ENCODE measurements at regions not wholly inside any gene's neighbourhood (a gene's known extent, or its start where the extent isn't known, plus 50 kb on each side); places are given as distances from the start of the nearest gene placed in this dataset.

DNA sequence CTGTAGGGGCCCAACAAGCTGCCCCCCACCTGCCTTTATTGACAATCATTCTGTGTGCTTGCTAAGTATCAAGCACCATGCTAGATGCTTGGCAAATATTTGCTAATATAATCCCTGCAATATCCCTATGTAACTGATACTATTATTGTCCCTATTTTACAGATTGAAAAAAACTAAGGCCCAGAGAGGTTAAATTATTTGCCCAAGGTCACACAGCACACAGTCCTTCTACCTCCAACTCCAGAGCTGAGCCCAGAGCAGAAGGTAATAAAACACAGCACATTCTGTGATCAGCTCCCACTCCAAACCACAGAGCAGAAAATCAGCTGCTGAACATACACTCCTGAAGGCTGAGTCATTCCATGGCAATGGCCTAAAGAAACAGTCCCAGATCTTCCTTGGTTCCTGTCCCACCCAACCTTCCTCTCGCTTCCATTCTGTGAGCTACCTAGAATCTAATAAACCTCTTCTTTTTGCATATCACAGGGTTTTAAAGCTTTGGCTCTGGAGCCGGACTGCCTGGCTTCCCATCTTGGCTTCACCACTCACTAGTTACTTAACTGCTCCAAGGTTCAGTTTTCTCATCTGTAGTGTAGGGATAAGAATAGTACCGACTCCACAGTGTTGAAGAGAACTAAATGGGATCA is 66.7 kb upstream of the ADRA1B start:
- in situ Hi-C loops (cut with MboI; ENCODE audit: low sequenced_read_pairs, unreplicated experiment): no loop called here
- TF ChIP-seq, protein P1, sequence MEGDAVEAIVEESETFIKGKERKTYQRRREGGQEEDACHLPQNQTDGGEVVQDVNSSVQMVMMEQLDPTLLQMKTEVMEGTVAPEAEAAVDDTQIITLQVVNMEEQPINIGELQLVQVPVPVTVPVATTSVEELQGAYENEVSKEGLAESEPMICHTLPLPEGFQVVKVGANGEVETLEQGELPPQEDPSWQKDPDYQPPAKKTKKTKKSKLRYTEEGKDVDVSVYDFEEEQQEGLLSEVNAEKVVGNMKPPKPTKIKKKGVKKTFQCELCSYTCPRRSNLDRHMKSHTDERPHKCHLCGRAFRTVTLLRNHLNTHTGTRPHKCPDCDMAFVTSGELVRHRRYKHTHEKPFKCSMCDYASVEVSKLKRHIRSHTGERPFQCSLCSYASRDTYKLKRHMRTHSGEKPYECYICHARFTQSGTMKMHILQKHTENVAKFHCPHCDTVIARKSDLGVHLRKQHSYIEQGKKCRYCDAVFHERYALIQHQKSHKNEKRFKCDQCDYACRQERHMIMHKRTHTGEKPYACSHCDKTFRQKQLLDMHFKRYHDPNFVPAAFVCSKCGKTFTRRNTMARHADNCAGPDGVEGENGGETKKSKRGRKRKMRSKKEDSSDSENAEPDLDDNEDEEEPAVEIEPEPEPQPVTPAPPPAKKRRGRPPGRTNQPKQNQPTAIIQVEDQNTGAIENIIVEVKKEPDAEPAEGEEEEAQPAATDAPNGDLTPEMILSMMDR (IDR thresholded peaks at IDR 0.05; ENCODE audit: borderline replicate concordance, control extremely low read depth, extremely low read depth, insufficient read depth, missing control alignments): no peak
- no peak for DNase-seq (ENCODE audit: low spot score)

DNA sequence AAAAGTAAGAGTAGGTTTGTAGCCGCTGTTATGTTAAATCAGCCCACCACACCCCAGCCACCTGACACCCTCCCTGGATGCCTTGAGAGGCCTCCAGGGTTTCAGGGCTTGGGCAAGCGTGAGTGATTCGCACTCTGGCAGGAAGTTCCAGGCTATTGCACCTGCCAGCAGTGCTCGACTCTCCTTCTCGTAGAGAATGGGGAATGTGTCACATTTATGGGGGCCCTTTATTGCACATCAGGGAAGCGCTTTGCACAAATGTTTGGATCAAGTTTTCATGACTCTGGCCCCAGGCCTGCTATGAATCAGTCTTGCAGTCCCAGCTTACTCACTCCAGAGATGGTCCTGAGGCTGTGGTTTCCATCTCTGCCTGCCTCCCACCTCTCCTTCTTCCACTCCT is 66.1 kb upstream of the ADRA1B start:
- no peak for DNase-seq (ENCODE audit: low spot score)
- TF ChIP-seq, protein P1 (IDR thresholded peaks at IDR 0.05; ENCODE audit: borderline replicate concordance, control extremely low read depth, extremely low read depth, insufficient read depth, missing control alignments): no peak
- in situ Hi-C loops (cut with MboI; ENCODE audit: low sequenced_read_pairs, unreplicated experiment): no loop called here

DNA sequence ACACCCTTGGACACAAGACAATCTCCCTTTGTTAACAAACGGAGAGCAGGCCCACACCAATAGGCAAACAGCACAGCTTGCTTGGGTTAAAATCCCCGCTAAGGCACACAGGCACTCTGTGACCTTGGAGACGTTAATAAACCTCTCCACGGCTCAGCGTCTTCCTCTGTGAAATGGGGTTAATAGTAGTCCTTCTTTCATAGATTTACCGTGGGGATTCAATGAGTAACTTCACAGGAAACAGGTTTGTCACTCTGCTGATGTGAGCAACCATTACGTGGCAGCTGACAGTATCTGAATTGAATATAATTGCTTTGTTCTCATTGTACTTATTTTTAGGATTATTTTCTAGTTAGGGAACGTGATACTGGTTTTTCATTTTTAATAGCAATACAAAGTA is 65.2 kb upstream of the ADRA1B start:
- DNase-seq (ENCODE audit: low spot score): no peak
- in situ Hi-C loops (cut with MboI; ENCODE audit: low sequenced_read_pairs, unreplicated experiment): no loop called here
- TF ChIP-seq, protein P1 (IDR thresholded peaks at IDR 0.05; ENCODE audit: borderline replicate concordance, control extremely low read depth, extremely low read depth, insufficient read depth, missing control alignments): no peak

DNA sequence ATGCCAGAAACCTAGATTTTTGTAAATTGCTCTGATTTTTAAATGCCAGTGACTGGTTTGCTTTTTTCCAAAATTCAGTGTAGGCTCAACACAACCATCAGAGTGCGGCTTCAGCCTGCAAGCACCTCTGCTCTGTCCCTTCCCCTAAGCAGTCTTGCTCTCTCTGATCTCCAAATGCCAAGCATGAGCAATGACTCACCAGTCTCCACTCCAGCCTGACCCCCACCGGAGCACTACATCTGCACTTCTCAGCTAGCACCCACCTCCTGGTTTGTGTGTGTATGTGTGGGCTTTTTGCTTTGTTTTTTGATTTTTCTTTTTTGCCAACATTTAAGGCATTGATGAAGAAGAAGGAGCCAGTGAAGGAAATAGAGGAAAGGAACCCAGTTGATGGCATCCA is 61.4 kb upstream of the ADRA1B start:
- in situ Hi-C loops (cut with MboI; ENCODE audit: low sequenced_read_pairs, unreplicated experiment): no loop called here
- TF ChIP-seq, protein P1 (IDR thresholded peaks at IDR 0.05; ENCODE audit: borderline replicate concordance, control extremely low read depth, extremely low read depth, insufficient read depth, missing control alignments): no peak
- no peak for DNase-seq (ENCODE audit: low spot score)

DNA sequence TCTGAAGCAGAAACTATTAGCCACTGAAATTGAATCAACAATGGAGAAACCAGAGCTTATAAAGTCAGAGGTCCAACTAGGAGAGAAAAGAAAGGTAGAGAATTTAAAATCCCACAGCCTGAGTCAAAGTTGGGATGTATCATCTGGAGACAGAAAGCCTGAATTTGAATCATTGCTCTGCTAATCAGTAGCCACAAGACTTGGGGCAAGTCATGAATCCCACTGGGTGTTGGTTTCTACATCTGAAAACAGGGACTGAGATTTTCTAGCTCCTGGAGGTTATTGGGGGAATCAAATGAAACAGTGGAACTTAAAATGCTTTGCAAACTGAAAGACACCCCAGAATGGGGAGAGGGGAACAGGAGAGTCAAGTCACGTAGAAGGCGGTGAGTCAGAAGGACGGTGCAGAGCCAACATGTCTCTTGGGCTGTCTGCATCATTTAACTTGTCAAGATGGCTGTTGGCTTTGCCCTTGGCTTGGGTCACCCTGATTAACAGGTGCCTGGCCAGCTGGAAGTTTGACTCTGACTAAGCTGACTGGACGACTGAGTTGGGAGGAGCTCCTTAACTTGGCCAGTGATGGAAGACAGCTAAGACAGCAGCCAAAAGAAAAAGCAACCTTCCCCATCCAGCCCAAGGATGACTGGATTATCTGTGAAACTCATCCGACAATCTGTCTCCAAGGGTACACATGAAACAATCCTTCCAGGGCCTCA is 60.6 kb upstream of the ADRA1B start:
- in situ Hi-C loops (cut with MboI; ENCODE audit: low sequenced_read_pairs, unreplicated experiment): no loop called here
- DNase-seq (ENCODE audit: low spot score): no peak
- TF ChIP-seq, protein P1 (IDR thresholded peaks at IDR 0.05; ENCODE audit: borderline replicate concordance, control extremely low read depth, extremely low read depth, insufficient read depth, missing control alignments): no peak

DNA sequence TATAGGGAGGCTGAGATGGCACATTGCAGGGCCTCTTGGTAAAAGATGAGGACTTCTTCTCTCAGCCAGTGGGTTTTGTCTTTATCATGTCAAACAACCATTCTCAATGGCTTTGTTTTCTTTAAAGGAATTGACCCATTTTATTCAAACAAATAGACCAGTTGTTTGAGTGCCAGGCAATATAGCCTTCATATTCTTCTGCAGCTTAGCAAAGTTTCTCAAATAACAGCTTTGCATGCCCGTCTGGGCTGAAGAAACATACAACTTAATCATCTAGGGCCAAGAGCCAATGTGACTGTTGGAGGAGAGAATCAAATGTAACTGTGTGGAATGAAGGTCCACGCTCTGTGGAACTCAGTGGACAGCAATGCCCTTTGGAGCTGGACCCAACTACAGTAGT is 57.4 kb upstream of the ADRA1B start:
- in situ Hi-C loops (cut with MboI; ENCODE audit: low sequenced_read_pairs, unreplicated experiment): no loop called here
- DNase-seq (ENCODE audit: low spot score): no peak
- TF ChIP-seq, protein P1 (IDR thresholded peaks at IDR 0.05; ENCODE audit: borderline replicate concordance, control extremely low read depth, extremely low read depth, insufficient read depth, missing control alignments): no peak

All from GM13976 (cell line).